SK-N-SH treated with all-trans-retinoic acid at 6 μM for 48 hours (cell line): ENCODE measurements at regions not wholly inside any gene's neighbourhood (a gene's known extent, or its start where the extent isn't known, plus 50 kb on each side); places are given as distances from the start of the nearest gene placed in this dataset.

Experiments used
- ARNTL ChIP-seq: fragments of 450-650 bp; formaldehyde crosslinking; IDR thresholded peaks from 2 replicates; pipeline ENCODE4 v1.5.0; 2020; ENCODE audit warnings: low read depth, mild to moderate bottlenecking, moderate library complexity, borderline replicate concordance
- CREB5 ChIP-seq: fragments of 250-450 bp; sonication (Bioruptor Pico); IDR thresholded peaks from 2 replicates; pipeline ENCODE4 v1.5.1; 2020; ENCODE audit warnings: low read depth, mild to moderate bottlenecking, moderate library complexity
- ISL1 ChIP-seq: fragments of 250-450 bp; sonication (Bioruptor Pico); IDR thresholded peaks from 2 replicates; pipeline ENCODE4 v2.1.2; 2022; ENCODE audit warnings: mild to moderate bottlenecking, moderate library complexity
- PATZ1 ChIP-seq: fragments of 250-450 bp; sonication (Bioruptor Pico); IDR thresholded peaks from 2 replicates; pipeline ENCODE4 v1.8.0; 2020; ENCODE audit warnings: mild to moderate bottlenecking, moderate library complexity, borderline replicate concordance
- PPARA ChIP-seq: fragments of 250-450 bp; sonication (Bioruptor Pico); IDR thresholded peaks from 2 replicates; pipeline ENCODE4 v1.5.0; 2020; ENCODE audit warnings: mild to moderate bottlenecking, borderline replicate concordance
- RARB ChIP-seq: fragments of 250-450 bp; sonication (Bioruptor Pico); IDR thresholded peaks from 2 replicates; pipeline ENCODE4 v1.8.0; 2021; ENCODE audit warnings: mild to moderate bottlenecking, moderate library complexity
- SNAI2 ChIP-seq: fragments of 250-450 bp; sonication (Bioruptor Pico); IDR thresholded peaks from 2 replicates; pipeline ENCODE4 v1.5.0; 2020; ENCODE audit warnings: mild to moderate bottlenecking, moderate library complexity
- TCF4 ChIP-seq: fragments of 250-450 bp; sonication (Bioruptor Pico); IDR thresholded peaks from 2 replicates; pipeline ENCODE4 v1.8.0; 2021; ENCODE audit warnings: mild to moderate bottlenecking, moderate library complexity, borderline replicate concordance
- TSHZ2 ChIP-seq: fragments of 250-450 bp; sonication (Bioruptor Pico); IDR thresholded peaks from 2 replicates; pipeline ENCODE4 v1.5.0; 2020; ENCODE audit warnings: mild to moderate bottlenecking, moderate library complexity
- ZC3H10 ChIP-seq: fragments of 250-450 bp; sonication (Bioruptor Pico); IDR thresholded peaks from 2 replicates; pipeline ENCODE4 v1.5.1; 2021; ENCODE audit warnings: mild to moderate bottlenecking, moderate library complexity
- ZFP3 ChIP-seq: fragments of 250-450 bp; sonication (Bioruptor Pico); IDR thresholded peaks from 2 replicates; pipeline ENCODE4 v1.5.0; 2020; ENCODE audit warnings: mild to moderate bottlenecking, moderate library complexity
- ZFP30 ChIP-seq: fragments of 450-650 bp; formaldehyde crosslinking; IDR thresholded peaks from 2 replicates; pipeline ENCODE4 v1.5.0; 2022; ENCODE audit warnings: mild to moderate bottlenecking, moderate library complexity
- ZNF8 ChIP-seq: fragments of 450-650 bp; formaldehyde crosslinking; IDR thresholded peaks from 2 replicates; pipeline ENCODE4 v1.5.0; 2020; ENCODE audit warnings: mild to moderate bottlenecking, moderate library complexity

- TF ChIP-seq CREB5 (CRISPR knock-in tag), result no peak
- TF ChIP-seq ZNF8 (CRISPR knock-in tag), result no peak
- no peak for TF ChIP-seq PATZ1
- no peak for TF ChIP-seq PPARA (CRISPR knock-in tag)
- no peak for TF ChIP-seq ISL1
- TF ChIP-seq ZFP30, result no peak
- no peak for TF ChIP-seq TCF4
- no peak for TF ChIP-seq ZC3H10
- TF ChIP-seq ZFP3 (CRISPR knock-in tag), result no peak
- no peak for TF ChIP-seq SNAI2 (CRISPR knock-in tag)
- TF ChIP-seq TSHZ2 (CRISPR knock-in tag), result no peak
- no peak for TF ChIP-seq RARB
- TF ChIP-seq ARNTL (CRISPR knock-in tag), result no peak
Measured at GRCh38 chr2:184351126-184351525, 247.2 kb upstream of the ZNF804A start.
